GM23338 (cell line): ENCODE measurements at regions not wholly inside any gene's neighbourhood (a gene's known extent, or its start where the extent isn't known, plus 50 kb on each side); places are given as distances from the start of the nearest gene placed in this dataset.

Source experiments
- CREB1 ChIP-seq: fragments of 250-450 bp; sonication (Bioruptor Pico); IDR thresholded peaks from 2 replicates; pipeline ENCODE4 v1.5.0; 2020; ENCODE audit warnings: low read depth, mild to moderate bottlenecking, moderate library complexity
- CTCF ChIP-seq, 2 experiments: fragments of 200-600 bp in 1 of 2; sonication (generic) in 1 of 2; conservative IDR thresholded peaks; 2 replicates each; pipeline versions ENCODE4 v1.5.1 to v1.6.1; 2016 to 2017; ENCODE audit warnings: antibody characterized with exemption in 2 of 2, low read depth in 2 of 2, mild to moderate bottlenecking in 2 of 2, moderate library complexity in 1 of 2
- EZH2 ChIP-seq: fragments of 200-600 bp; sonication (generic); IDR thresholded peaks from one replicate; pipeline ENCODE4 v1.8.0; 2017; ENCODE audit warnings: antibody characterized with exemption, mild to moderate bottlenecking, low read depth; ENCODE audit not compliant: unreplicated experiment
- EZH2phosphoT487 ChIP-seq: fragments of 200-600 bp; sonication (generic); IDR thresholded peaks from one replicate; pipeline ENCODE4 v1.8.1; 2018; ENCODE audit warnings: antibody characterized with exemption; ENCODE audit not compliant: unreplicated experiment
- JUNB ChIP-seq: IDR thresholded peaks from one replicate; pipeline ENCODE4 v1.6.1; 2016; ENCODE audit warnings: antibody characterized with exemption; ENCODE audit not compliant: unreplicated experiment
- POLR2AphosphoS5 ChIP-seq: IDR thresholded peaks from 2 replicates; pipeline ENCODE4 v1.6.1; 2016; ENCODE audit warnings: antibody characterized with exemption, low read depth
- REST ChIP-seq: IDR thresholded peaks from one replicate; pipeline ENCODE4 v1.6.1; 2018; ENCODE audit warnings: antibody characterized with exemption; ENCODE audit not compliant: unreplicated experiment
- ZNF114 ChIP-seq: fragments of 250-450 bp; sonication (Bioruptor Pico); IDR thresholded peaks from 2 replicates; pipeline ENCODE4 v1.5.0; 2020; ENCODE audit warnings: mild to moderate bottlenecking, moderate library complexity
- ZNF331 ChIP-seq: fragments of 250-450 bp; sonication (Bioruptor Pico); IDR thresholded peaks from 2 replicates; pipeline ENCODE4 v1.5.0; 2020; ENCODE audit warnings: low read depth, mild to moderate bottlenecking, moderate library complexity
- ZNF462 ChIP-seq: fragments of 250-450 bp; sonication (Bioruptor Pico); IDR thresholded peaks from 2 replicates; pipeline ENCODE4 v1.5.0; 2020; ENCODE audit warnings: mild to moderate bottlenecking, moderate library complexity

GRCh38 chr4:10981096-10981495 is 296.5 kb upstream of the CLNK start:
- no peak for TF ChIP-seq CTCF (conservative IDR thresholded peaks at IDR 0.05; ENCODE audit: low read depth in 2 of 2)
- TF ChIP-seq JUNB = no peak
- no peak for TF ChIP-seq POLR2AphosphoS5
- TF ChIP-seq EZH2phosphoT487 = no peak
- no peak for TF ChIP-seq ZNF462 (CRISPR knock-in tag)
- TF ChIP-seq REST = no peak
- TF ChIP-seq ZNF114 (CRISPR knock-in tag) = no peak
- no peak for TF ChIP-seq CREB1 (CRISPR knock-in tag)
- TF ChIP-seq EZH2 = no peak
- no peak for TF ChIP-seq ZNF331 (CRISPR knock-in tag)
